Astrocyte (in vitro differentiated cells and primary cell): ENCODE measurements at regions not wholly inside any gene's neighbourhood (a gene's known extent, or its start where the extent isn't known, plus 50 kb on each side); places are given as distances from the start of the nearest gene placed in this dataset.

ENCODE experiments used
- EZH2 ChIP-seq: IDR thresholded peaks from 2 replicates; pipeline ENCODE4 v1.6.1; 2012; ENCODE audit warnings: mild to moderate bottlenecking, low read length, inconsistent platforms; ENCODE audit not compliant: insufficient read depth
- TF ChIP-seq, protein P1 (sequence below): IDR thresholded peaks from 2 replicates; pipeline ENCODE4 v1.5.1; 2011; ENCODE audit warnings: low read depth, mild to moderate bottlenecking, inconsistent platforms, low read length, moderate library complexity; ENCODE audit not compliant: insufficient read depth

DNA sequence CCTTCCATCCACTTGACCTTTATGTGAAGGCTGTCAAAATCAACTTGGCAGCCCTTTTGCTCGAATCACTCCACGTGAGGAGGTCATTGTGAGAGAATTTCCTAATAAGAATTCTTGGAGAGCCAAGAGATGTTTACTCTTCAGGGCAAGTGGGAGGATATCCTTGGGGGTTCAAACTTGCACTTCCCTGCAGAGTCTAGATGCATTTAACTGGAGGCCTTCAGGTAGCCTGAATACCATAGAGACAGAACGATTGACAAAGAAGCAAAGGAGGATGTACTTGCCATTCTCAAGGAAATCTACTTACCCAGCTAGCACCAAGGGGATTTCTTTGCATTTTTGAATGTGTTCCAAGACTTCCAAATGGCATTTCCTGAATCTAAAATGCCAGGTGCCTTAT is 1702.6 kb upstream of the FLRT2 start:
- TF ChIP-seq, protein P1, sequence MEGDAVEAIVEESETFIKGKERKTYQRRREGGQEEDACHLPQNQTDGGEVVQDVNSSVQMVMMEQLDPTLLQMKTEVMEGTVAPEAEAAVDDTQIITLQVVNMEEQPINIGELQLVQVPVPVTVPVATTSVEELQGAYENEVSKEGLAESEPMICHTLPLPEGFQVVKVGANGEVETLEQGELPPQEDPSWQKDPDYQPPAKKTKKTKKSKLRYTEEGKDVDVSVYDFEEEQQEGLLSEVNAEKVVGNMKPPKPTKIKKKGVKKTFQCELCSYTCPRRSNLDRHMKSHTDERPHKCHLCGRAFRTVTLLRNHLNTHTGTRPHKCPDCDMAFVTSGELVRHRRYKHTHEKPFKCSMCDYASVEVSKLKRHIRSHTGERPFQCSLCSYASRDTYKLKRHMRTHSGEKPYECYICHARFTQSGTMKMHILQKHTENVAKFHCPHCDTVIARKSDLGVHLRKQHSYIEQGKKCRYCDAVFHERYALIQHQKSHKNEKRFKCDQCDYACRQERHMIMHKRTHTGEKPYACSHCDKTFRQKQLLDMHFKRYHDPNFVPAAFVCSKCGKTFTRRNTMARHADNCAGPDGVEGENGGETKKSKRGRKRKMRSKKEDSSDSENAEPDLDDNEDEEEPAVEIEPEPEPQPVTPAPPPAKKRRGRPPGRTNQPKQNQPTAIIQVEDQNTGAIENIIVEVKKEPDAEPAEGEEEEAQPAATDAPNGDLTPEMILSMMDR = no peak
- TF ChIP-seq EZH2 = no peak
